OCI-LY3 (cell line): ENCODE measurements at regions not wholly inside any gene's neighbourhood (a gene's known extent, or its start where the extent isn't known, plus 50 kb on each side); places are given as distances from the start of the nearest gene placed in this dataset.

Source experiments
- CTCF ChIP-seq: fragments of 200-600, 300-600 bp; sonication (generic); IDR thresholded peaks from 2 replicates; pipeline ENCODE4 v1.5.1; 2014; ENCODE audit warnings: antibody characterized with exemption, low read length, low read depth
- EZH2phosphoT487 ChIP-seq: fragments of 200-600 bp; shearing (Covaris generic); IDR thresholded peaks from 2 replicates; pipeline ENCODE4 v1.6.1; 2018; ENCODE audit warnings: antibody characterized with exemption, mixed run types, low read depth

GRCh38 chr10:53255661-53256205 is 483.1 kb upstream of the MBL2 start:
- no peak for TF ChIP-seq CTCF
- no peak for TF ChIP-seq EZH2phosphoT487
